ENCODE measurements at regions not wholly inside any gene's neighbourhood (a gene's known extent, or its start where the extent isn't known, plus 50 kb on each side); places are given as distances from the start of the nearest gene placed in this dataset.

DNA sequence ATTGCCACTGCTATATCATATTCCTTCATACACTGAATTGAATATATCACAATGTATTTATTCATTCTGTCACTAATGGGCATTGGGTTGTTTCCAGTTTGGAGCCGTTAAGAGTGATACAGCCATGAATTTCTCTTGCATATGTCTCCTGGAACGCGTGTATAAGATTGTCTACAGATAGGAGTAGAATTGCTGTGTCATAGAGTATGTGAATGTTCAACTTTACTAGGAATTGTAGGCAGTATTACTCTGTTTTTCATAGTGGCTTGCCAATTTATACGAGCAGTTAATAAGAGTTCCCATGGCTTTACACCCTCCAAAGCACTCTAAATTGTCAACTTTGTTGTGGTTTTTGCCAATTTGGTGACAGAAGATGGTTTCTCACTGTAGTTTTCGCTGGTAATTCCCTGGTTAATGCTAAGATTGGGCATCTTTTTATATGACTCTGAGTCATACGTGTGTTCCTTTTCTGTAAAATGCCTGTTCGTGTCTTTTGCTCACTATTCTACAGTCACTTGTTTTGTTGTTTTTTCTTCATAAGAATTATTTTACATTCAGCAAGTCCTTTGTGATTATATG is 136.1 kb upstream of the LIPC start:
- DNase-seq (ENCODE audit: insufficient read length, low spot score) = no peak
- TF ChIP-seq, protein P1, sequence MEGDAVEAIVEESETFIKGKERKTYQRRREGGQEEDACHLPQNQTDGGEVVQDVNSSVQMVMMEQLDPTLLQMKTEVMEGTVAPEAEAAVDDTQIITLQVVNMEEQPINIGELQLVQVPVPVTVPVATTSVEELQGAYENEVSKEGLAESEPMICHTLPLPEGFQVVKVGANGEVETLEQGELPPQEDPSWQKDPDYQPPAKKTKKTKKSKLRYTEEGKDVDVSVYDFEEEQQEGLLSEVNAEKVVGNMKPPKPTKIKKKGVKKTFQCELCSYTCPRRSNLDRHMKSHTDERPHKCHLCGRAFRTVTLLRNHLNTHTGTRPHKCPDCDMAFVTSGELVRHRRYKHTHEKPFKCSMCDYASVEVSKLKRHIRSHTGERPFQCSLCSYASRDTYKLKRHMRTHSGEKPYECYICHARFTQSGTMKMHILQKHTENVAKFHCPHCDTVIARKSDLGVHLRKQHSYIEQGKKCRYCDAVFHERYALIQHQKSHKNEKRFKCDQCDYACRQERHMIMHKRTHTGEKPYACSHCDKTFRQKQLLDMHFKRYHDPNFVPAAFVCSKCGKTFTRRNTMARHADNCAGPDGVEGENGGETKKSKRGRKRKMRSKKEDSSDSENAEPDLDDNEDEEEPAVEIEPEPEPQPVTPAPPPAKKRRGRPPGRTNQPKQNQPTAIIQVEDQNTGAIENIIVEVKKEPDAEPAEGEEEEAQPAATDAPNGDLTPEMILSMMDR (IDR thresholded peaks at IDR 0.05; ENCODE audit: insufficient read depth, missing control alignments) = no peak
- no peak for FAIRE-seq

DNA sequence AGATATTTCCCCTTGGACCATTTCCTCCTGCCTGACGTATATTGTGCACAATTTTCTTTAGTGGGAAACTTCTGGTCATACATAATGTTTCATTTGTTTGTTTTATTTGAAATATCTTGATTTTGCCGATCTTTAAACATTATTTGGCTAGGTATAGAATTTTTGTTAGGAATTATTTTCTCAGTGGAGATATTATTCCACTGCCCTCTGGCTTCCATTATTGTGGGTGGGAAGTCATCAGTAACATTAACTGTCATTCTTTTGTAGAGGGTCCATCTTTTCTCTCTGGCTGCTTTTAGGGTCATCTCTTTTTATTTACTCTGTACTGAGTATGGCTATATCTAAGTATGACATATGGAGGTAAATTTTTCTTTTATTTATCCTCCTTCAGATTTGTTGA is 135.5 kb upstream of the LIPC start:
- DNase-seq (ENCODE audit: insufficient read length, low spot score) = no peak
- TF ChIP-seq, protein P1 (IDR thresholded peaks at IDR 0.05; ENCODE audit: insufficient read depth, missing control alignments) = no peak
- FAIRE-seq = no peak

DNA sequence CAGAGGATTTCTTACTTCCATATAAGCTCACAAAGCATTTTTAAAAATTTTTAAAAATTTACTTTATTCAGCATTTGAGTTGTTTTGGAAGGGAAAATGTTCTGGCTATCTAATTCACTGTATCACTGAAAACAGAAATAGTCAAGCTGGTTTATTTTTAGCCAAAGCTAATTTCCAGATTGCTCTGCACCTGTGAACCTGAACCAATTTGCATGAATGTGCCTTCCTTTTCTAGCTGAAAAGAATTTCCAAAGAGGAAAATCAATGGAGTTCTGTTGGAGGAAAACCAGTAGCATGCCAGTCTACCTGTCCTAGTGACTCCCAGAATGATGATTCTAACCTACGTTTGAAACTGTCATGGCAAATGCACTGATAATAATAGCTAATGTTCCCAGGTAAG is 134.2 kb upstream of the LIPC start:
- DNase-seq (ENCODE audit: insufficient read length, low spot score) = no peak
- TF ChIP-seq, protein P1 (IDR thresholded peaks at IDR 0.05; ENCODE audit: insufficient read depth, missing control alignments) = no peak

DNA sequence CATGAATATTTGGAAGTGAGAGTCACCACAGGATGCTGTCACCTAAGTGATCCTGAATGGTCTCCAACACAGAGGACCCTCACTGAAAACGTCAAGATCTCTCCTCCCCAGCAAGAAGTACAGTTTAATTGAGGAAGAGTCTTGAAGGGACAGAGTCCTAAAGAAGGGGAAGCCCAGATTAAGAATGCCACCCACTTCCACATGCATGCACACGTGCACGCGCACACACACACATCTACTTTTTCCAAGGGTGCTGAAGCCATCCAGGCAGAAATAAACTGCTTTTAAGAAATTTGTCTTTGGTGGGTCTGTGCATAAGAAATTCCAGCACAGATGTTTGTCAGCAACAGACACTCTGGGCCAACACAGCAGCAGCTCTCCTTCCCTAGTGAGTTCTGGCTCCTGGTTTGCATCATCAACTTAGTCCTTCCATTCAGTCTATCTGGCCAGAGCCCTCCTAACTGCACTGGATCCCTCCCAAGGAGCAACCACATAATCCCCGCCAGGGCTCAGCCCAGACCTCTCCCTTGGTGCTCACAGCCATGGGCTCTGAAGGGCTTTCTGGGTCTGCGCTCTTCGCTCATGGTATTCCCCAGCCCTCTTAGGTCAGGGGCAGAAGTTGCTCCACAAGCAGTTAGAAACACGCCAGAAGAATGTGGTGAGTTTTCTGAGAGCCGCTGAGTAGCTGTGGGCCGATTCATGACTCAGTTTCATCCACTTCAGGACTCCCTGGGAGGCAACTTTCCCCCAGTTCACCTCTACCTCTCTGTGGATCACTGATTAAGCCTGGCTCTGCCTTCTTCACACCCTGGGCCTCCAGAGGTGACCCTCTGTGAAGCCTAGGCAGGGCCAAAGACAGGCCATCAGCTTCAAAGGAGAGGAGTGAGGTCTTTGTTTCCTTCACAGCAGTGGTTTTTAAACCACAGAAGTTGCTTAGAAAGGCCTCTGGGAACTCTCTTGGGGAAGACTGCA is 132.6 kb upstream of the LIPC start:
- TF ChIP-seq, protein P1 (IDR thresholded peaks at IDR 0.05; ENCODE audit: insufficient read depth, missing control alignments) = no peak
- FAIRE-seq = no peak
- DNase-seq (ENCODE audit: insufficient read length, low spot score) = no peak

More for the DNA sequence above, 134.2 kb upstream of the LIPC start:
- FAIRE-seq = no peak

DNA sequence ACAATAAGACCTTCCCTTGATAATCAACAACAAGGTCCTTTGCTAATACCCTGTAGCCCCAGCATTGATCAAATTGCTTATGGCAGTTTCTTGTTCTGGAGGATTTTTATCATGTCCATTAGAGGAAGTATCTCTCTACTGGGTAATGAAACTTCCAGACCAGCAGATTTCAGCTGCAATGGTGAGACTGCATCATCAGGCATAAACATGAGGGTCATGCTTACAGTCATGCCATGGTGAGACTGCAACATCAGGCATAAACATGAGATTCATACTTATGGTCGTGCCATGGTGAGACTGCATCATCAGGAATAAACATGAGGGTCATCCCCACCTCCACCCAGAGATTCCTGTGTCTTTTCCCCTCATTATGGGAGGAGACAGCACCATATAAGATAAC is 129.0 kb upstream of the LIPC start:
- FAIRE-seq = no peak
- TF ChIP-seq, protein P1 (IDR thresholded peaks at IDR 0.05; ENCODE audit: insufficient read depth, missing control alignments) = no peak
- no peak for DNase-seq (ENCODE audit: insufficient read length, low spot score)

DNA sequence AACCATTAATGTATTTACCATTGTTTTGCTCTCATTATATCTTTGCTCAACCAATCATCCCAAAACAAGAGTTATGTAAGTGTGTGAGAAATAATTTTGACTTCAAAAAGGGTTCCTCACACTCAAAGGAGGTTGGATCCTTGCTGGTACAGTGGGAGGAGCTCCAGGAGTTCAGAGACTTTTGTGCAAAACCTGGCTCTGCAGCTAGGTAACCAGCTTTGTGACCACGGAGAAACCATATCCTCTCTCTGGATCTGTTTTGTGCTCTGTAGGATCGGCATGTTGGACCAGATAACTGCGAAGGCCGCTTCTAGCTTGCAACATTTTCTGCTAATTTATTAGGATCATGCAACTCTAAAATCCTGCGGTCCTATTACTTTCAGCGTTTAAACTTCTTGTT is 128.6 kb upstream of the LIPC start:
- FAIRE-seq = no peak
- TF ChIP-seq, protein P1 (IDR thresholded peaks at IDR 0.05; ENCODE audit: insufficient read depth, missing control alignments) = no peak
- no peak for DNase-seq (ENCODE audit: insufficient read length, low spot score)

Measured in D721Med (cell line).